NCI-H510A (cell line): ENCODE measurements at regions not wholly inside any gene's neighbourhood (a gene's known extent, or its start where the extent isn't known, plus 50 kb on each side); places are given as distances from the start of the nearest gene placed in this dataset.
"Not testable (repeated sequence)": the region's sequence is repeated elsewhere in the genome, so short reads cannot be mapped to it uniquely, and the experiment has no call there.

Experiments used
- DNase-seq: peaks from one replicate; lab custom pipeline; 2025; lab: John Stamatoyannopoulos, UW

DNA sequence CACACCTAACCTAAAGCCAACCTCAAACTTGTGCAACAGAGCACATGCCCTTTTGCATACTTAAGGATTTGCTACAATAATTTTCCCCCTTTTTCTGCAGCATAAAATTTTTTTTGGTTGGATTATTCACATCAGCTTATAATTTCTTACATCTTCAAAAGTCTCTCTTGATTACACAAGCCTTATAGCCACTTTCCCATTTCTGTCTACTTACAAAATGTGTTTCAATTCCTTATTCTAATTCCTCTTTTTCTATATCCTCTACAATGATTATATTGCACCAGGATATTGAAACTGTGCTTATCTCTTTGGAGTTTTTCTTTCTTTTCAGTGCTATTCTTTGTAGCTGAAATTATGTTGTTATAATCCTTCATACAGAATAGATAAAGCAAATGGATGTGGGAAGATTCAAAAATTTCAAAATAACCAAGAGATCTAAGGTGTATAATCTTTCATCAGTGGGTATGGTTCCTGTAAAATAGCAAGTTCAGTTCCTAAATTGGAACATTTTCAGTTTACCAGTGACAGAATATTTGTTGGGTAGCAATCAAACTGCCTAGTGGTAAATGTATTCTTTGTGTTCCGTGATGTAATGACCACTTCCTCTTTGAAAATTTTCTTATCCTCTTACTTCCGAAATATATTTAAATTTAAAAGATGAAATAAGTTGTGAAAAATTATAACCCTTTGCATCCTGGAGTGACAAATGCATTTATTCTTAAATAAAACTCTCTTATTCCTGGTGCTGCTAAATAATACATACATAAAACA is 386.8 kb upstream of the CHD1 start:
- no peak for DNase-seq

DNA sequence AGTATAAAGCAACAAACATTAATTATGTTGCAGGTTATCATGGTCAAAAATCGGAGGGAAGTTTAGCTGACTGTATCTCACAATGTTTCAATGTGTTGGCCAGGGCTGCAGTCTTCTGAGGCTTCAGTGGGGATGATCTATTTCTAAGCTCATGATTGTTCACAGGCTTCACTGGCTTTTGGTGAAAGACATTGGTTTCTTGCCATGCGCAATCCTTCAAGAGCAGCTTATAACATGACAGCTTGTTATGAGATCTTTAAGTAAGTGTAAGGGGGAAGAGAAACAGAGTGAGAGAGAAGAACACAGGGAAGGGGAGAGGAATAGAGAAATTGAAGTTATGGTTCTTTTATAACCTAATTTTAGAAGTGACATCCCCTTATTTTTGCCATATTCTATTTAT is 385.9 kb upstream of the CHD1 start:
- DNase-seq, result no peak

DNA sequence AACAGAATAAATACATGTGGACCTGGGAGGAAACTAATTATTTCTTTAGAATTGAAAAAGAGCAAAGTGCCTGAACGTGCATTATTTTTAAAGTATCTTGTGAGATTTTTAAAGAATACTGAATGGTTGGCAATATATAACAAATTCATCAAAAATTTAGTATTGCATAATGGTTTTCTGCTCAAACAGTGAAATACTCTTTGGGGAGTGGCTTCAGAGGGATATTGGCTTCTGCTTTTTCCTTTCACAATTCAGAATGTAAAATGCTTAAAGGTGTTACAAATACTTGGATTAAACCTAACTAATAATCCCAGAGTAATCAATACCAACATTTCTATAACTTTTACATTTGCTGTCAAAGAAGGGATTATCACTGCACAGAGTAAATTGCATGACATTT is 379.3 kb upstream of the CHD1 start:
- DNase-seq, result no peak

DNA sequence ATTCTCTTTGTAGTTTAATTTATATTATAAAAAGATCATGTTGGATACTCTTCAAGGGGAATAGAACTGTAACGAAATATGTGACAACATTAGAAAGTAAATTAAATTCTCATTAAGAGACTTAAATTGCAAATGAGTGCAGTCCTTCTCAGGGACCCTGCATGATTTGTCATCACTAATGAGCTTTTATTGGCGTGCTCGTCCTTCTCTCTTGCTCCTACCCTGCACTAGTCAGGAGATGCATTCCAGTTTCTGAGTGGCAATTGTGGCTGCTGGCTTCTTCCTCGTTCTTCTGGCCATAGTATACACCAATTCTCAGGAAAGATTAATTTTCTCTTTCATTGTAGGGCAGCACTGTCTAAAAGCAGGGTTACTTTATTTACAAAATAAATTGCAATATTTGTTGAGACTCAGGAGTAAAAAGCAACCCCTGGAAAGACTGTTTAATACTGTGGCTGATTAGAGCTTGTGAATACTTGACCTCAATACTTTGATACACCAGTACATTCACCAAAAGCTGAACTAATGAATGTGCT is 376.3 kb upstream of the CHD1 start:
- DNase-seq, result no peak

DNA sequence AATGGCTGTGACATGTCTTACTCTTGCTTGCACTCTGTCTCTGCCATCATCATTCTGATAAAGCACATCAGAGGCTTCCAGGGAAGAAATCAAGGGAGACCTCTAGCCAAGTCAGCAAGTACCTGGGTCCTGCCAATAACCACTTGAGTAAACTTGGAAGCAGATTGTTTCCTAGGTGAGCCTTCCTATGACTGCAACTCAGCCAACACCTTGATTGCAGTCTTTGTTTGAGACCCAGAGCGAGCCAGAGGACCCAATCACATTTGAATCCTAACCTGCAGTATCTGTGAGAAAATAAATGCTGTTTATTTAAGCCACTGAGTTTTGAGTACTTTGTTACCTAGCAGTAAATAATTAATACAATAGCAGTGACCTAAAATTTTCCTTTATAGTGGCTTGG is 356.8 kb upstream of the CHD1 start:
- no peak for DNase-seq

DNA sequence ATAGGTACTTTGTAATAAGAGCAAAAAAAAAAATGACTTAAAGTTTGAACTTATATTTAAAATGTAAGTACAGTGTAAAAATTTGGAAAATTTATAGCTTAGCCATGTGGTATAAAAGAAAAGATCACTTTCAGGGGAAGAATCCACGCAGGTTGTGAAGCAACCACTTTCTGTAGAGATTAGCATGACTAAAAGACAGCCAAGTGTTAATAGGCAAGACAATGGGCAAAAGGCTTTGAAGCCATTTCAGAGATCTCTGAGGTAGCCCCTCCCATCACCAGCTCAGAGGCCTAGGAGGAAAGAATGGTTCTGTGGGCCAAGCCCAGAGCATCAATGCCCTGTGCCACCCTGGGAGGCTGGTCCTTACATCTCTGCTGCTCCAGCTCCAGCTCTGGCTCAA is 346.3 kb upstream of the CHD1 start:
- no peak for DNase-seq

DNA sequence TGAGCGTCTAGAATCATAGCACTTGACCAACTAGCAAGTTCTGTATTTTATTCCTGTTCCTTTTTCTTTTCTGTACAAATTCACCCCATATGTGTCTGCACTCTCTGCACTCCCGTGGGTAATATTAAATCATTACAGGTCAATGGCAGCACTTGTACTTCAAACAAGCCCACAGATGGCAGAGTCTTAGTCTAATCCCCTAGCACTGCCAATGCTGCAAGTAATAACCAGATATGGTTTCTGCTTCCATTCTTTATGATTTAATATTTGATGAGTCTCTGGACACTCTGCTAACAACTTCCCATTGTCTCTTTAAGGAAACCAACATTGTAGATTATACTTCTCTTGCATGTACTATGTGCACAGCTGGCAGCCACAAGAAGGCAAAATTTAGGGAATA is 343.8 kb upstream of the CHD1 start:
- DNase-seq, result no peak

DNA sequence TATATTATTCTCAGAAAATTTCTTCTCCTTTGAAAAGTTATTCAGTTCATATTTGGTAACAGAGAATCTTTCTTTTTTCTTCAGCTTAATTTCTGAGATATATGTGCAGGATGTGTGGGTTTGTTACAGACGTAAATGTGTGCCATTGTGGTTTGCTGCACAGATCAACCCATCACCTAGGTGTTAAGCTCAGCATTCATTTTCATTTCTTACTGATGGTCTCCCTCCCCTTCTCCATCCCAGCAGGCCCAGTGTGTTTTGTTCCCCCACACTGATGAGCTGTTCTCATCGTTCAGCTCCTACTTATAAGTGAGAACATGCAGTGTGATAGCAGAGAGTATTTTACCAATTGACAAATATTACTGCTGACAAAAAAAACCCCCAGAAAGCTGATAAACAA is 330.0 kb upstream of the CHD1 start:
- DNase-seq, result no peak

DNA sequence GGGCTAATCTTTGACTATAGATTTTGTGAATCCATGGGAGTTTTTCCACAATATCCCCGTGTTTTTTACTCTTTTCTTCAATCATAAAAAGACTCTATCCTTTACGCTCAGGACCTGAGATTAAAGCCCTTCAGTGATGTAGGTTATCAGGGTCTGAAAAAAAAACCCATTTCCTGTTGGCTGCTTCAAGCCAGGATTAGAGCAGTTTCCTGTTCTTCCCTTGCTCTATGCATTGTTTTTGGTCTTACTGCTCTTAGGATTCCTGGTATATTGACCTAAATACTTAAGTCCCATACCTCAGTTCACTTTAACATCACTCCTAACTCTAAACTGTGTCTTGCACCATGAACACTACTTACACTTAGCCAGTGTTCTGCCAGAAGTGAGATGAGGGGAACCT is 319.3 kb upstream of the CHD1 start:
- DNase-seq, result no peak

DNA sequence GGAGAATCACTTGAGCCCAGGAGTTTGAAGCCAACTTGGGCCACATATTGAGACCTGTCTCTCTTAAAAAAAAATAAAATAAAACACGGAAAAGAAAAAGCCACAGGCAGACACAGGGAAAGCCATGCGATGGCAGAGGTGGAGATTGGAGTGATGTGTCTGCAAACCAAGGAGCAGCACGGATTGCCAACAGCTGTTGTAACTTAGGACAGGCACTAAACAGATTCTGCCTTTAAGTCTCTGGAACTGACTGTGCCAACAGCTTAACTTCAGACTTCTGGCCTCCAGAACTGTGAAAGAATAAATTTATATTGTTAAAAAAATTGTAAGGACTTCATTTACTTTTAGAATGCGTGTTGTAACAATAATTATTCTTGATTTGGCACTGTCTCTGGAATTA is 318.5 kb upstream of the CHD1 start:
- DNase-seq, result no peak

DNA sequence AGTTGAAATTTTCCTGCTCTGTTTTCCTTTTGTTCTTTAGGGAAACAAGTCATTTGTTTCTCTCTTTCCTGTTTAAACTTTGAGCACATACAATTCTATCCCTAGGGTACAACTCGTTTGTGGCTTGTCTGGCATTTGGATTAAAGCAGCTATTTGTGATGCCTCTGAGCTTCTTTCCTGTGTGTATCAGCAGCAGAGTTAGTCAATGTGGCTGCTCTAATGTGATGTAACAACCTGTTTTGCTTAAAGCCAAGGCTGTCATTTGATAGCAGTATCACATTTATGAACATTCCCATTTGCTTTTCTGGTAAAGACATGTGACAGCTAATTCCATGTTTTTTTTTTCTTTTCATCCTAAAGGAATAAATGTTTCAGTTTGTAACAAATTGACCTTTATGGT is 314.3 kb upstream of the CHD1 start:
- no peak for DNase-seq

DNA sequence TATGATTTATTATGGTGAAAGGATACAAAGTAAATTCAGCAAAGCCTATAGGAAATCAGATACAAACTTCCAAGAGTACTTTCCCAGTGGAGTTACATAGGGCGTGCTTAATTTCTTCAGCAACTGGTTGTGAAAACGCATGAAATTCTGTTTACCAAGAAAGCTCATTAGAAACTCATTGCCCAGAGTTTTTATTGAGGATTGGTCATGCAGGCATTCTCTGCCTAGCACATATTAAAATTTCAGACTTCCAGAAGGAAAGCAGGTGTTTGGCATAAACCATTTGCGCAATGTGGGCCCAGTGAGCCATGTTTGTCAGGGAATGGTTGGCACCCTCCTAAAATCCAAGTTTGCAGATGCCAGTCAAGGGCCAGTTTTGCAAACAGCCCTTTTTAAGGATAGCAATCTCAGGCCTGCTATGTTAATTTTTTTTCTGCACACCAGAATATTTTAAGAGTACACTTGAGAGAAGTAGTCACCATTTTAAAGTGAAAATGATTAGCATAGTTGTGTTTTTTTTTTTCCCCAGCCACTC is 311.1 kb upstream of the CHD1 start:
- DNase-seq, result no peak

DNA sequence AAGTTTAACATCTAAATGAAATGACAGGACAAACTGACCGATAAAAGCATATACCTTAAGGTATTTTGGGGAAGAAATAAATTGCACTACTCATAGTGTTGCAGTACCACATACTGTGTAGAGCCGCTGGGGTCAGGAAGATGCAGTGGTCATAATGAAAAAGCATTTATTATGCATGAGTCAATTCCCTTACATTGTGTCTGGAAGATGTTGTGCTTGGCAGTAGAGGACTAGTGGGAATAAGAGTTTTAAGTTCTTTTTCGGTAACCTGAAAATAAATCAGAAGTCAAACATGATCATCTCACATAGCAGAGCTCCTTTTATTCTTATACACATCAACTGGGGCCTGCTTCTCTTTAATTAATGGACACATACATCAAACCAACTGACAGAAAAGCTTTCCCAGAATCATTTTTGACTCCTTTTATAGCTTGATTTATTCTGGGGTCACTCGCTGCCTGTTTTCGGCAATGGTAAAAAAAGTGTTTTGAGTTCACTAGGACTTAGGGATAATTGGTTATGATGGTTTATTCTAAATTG is 262.5 kb upstream of the CHD1 start:
- DNase-seq, result no peak

DNA sequence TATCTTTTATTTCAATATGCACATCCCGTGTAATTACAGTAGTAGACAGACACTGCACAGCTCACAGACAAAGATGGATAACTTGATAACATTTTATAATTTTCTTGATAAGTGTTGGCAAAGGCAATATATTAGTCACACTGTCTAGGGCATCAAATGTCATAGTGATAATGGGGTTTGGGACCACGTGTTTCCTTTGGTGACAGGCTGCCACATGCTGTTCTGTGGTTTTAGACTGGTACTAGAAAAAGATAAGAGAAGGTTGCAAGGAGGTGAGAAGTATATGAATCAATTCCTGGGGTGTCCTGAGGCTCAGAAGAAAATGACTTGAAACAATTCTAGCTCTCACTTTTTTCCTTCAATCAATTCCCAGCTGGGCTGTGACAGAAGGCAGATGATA is 258.8 kb upstream of the CHD1 start:
- DNase-seq, result no peak

DNA sequence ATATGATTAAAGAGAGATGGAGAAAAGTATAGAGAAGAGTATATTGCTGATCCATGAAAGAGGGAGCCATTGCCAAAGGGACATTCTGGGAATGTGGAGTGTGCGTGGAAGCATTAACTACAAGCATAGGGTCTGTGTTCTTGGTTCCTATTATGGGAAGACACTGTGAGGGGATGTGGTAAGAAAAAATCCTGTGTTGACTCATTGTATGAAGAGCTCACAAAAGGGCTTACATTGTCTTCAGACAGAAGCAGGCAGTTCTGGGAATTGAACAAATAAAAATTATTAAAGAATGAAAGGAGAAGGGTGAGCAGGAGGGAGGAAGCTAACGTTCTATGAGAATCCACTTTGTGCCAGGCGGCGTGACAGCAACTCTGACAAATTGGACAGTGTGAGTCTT is 250.4 kb upstream of the CHD1 start:
- no peak for DNase-seq

DNA sequence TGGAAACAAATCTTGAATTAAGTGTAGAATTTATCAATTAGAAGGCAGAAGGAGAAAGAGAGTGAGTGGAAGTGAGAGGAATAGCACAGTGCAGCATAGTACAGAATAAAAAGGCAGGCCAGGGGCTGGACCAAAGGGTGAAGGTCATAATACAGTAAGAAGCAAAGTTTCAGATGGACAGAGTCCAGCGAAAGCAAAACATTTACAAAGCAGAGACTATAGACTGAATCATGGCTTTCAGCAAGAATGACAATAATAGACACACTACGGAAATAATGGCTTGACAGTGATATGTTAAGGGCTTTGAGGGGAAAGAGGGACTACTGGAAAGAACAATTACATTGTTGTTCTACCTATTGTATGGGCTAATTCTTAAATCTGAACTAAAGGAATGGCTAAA is 249.0 kb upstream of the CHD1 start:
- no peak for DNase-seq

DNA sequence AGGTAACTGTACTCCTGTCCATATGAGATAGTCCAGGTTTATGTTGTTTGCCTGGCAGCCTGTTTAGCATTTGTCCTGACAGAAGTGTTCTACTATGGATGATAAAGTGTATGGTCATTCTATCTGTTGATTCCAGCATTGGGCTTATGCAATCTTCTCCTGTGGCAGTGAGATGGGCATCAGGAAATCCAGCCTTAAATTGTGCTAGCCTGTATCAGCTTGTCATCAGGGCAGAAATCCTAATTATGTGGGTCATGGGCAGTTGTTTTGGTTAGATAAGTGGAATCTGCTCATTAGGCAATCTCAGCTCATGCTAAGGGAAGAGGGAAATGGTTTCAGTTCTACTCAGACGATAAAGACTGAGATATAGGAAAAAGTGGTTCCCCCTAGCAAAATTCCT is 247.4 kb upstream of the CHD1 start:
- no peak for DNase-seq

DNA sequence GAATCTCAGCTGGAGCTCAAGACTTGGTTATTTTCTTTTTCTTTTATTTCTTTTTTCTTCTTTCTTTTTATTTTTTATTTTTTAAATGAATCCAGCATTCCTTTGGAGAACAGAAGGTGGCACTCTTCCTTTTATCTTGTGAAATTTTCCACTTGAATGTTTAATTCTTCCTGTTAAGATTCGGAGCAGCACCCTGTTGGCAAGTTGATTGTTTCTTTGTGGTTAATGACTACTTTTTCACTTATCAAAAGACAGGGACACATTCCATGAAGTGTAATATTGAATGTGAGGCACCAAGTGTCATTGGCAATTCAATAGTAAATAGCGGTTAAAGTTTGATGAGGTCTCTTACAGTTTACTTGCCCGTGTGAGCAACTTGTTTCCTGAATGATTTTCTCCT is 240.5 kb upstream of the CHD1 start:
- peak; percentile 1 for DNase-seq

DNA sequence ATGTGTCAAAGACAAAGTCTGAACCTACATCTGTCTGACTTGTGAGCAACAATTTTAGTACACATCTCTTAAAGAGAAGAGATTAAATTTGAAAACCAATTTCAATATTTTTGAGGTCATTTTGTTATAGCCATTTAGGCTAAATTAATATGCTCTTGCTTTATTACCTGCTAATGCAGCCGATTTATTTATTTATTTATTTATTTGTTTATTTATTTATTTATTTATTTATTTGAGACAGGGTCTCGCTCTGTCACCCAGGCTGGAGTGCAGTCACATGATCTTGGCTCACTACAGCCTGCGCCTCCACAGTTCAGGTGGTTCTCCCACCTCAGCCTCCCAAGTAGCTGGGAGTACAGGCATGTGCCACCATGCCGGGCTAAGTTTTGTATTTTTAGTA is 232.7 kb upstream of the CHD1 start:
- not testable (repeated sequence) for DNase-seq

DNA sequence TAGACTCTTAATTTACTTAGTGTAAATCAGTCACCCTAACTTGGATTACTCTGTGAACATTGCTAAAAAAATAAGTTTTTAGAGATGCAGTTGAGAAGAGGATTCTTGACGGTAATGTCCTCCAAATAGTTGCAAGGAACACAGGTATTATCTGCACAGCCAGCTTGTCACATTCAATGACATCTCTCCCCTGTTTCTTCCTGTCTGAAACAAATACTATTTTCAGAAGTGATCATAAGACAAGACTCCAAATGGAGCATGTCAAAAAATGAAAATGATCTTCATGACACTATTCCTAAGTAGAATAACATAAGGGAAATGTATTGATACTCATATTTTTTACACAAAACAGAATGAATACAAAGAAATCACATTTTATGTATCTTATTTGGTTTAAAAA is 227.9 kb upstream of the CHD1 start:
- no peak for DNase-seq

DNA sequence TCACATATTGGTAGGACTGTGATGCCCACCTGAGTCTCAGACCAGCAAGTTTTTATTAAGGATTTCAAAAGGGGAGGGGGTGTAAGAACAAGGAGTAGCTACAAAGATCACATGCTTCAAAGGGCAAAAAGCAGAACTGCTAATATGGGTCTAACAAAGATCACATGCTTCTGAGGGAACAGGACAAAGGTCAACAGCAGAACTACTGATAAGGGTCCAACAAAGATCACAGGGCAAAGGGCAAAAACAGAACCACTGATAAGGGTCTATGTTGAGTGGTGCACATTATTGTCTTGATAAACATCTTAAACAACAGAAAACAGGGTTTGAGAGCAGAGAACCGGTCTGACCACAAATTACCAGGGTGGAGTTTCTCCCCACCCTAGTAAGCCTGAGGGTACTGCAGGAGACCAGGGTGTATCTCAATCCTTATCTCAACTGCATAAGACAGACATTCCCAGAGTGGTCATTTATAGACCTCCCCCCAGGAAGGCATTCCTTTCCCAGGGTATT is 214.5 kb upstream of the CHD1 start:
- not testable (repeated sequence) for DNase-seq

DNA sequence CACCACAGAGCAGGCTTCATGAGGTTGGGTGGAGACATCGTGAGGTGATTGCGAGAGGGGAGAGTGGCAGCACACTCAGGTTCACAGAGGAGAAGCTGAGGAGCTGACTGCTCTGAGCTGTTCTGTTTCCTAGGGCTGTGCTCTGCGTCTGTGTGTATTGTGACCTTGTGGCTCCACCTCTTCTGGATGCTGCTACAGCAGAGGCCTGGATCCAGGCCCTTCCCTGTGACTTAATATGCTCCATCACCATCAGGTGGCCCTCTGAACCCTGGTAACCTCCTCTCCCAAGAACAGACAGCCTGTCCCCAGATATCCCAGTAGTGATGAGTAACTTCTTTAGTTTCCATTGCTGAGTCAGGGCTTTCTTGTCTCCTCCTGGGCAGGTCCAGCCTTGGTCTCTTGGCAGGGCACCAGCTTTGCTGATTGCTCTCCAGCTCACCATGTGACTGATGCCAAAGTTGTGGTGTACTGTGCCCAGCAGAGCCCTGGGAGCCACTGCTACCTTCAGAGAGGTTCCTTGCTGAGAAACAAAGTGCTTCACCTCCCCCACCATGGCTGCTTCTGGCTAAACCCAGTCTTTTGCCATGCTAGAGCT is 212.8 kb upstream of the CHD1 start:
- DNase-seq, result no peak

DNA sequence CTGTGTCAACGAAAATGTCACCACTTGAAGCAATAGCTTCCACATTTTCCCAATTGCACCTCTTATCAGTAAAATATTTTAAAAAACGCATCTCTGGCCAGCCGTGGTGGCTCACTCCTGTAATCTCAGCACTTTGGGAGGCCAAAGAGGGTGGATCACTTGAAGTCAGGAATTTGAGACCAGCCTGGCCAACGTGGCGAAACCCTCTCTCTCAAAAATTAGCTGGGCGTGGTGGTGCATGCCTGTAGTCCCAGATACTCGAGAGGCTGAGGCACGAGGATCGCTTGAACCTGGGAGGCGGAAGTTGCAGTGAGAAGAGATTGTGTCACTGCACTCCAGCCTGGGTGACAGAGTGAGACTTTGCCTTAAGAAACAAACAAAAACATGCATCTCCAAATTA is 210.1 kb upstream of the CHD1 start:
- DNase-seq, result no peak
